Adrenal gland (tissue), 9 donors: ENCODE measurements at regions not wholly inside any gene's neighbourhood (a gene's known extent, or its start where the extent isn't known, plus 50 kb on each side); places are given as distances from the start of the nearest gene placed in this dataset.

ENCODE experiments used
- DNase-seq, 7 donors: peaks; one replicate each; pipeline ENCODE4 v3.0.0-alpha.2; 2019 to 2020
- H3K27ac ChIP-seq, 5 donors: fragments of 200-600 bp; sonication (generic) in 4 of 5; 1 replicate in 3 of 5; 2 replicates in 2 of 5; pipeline versions ENCODE4 v1.5.1 to v1.8.0; 2016 to 2020; ENCODE audit warnings: mild to moderate bottlenecking in 1 of 5
- H3K27me3 ChIP-seq: fragments of 200-600 bp; 2 replicates; pipeline ENCODE4 v1.8.0; 2021
- H3K36me3 ChIP-seq, 2 donors: fragments of 200-600 bp; replicated peaks in 1 of 2; 1 replicate in 1 of 2; 2 replicates in 1 of 2; pipeline versions ENCODE4 v1.5.1 to v1.8.0; 2018 to 2022
- H3K4me1 ChIP-seq, 2 donors: fragments of 200-600 bp; replicated peaks in 1 of 2; 1 replicate in 1 of 2; 2 replicates in 1 of 2; pipeline versions ENCODE4 v1.5.1 to v1.8.0; 2018 to 2021
- H3K4me3 ChIP-seq, 4 donors: fragments of 200-600 bp; sonication (generic) in 3 of 4; one replicate each; pipeline ENCODE4 v1.5.1; 2016 to 2018
- H3K9me3 ChIP-seq, 3 donors: fragments of 200-600 bp; sonication (generic) in 1 of 3; replicated peaks in 1 of 3; 1 replicate in 2 of 3; 2 replicates in 1 of 3; pipeline versions ENCODE4 v1.5.1 to v1.8.0; 2016 to 2021
- POLR2A ChIP-seq, 2 donors: fragments of 450-650 bp; IDR thresholded peaks; one replicate each; pipeline ENCODE4 v1.6.1; 2017; ENCODE audit warnings: antibody characterized with exemption in 2 of 2, mild to moderate bottlenecking in 2 of 2, moderate library complexity in 1 of 2
- WGBS, 4 donors: extraction: QIAGEN DNeasy Blood & Tissue Kit in 2 of 4; methylation state at CpG; one replicate each; pipeline versions ENCODE4 v1.1.5 to v1.1.7; 2013 to 2017; 5-methylcytosine and 5-hydroxymethylcytosine counted together
- intact Hi-C, 2 donors: fragments of 100-400 bp; cut with DNase I; formaldehyde crosslinking; loops; one replicate each; pipeline versions ENCODE4 v1.14.1 to v1.15.0; 2022 to 2023
- TF ChIP-seq, protein P1 (sequence below), 6 experiments: fragments of 450-650 bp in 4 of 6; fragments of 200-600 bp in 2 of 6; sonication (generic) in 1 of 6; IDR thresholded peaks; 1 replicate in 5 of 6; 2 replicates in 1 of 6; pipeline versions ENCODE4 v1.5.1 to v1.8.0; 2016 to 2021; ENCODE audit warnings: antibody characterized with exemption in 6 of 6, mild to moderate bottlenecking in 2 of 6, moderate library complexity in 1 of 6
- donor health status: healthy with polysubstance abuse.
- donor health status: Bipolar disorder and iron deficiency.
- donor health status: DM: yes; HTN: yes; CAD: no.
- donor health status: DM: no; HTN: no; CAD: no.
- donor health status: DM: no; HTN: no; CAD: no.

GRCh38 chr6:105695461-105695860, 292.6 kb upstream of the PREP start:
- DNase-seq: no peak
- no peaks in the 10 kb centered on the region for H3K36me3 ChIP-seq
- WGBS, 4 donors: 69 to 79% (median 76%) methylated on average over 3 of the region's 3 CpGs
- intact Hi-C loops: no loop called here
- no peaks in the 10 kb centered on the region for H3K27me3 ChIP-seq
- no peak overlapping the region for H3K27ac ChIP-seq
- H3K9me3 ChIP-seq: no peaks in the 10 kb centered on the region
- no peak overlapping the region for H3K4me3 ChIP-seq
- H3K4me1 ChIP-seq: no peaks in the 10 kb centered on the region
- TF ChIP-seq POLR2A (IDR thresholded peaks at IDR 0.05): no peak
- TF ChIP-seq, protein P1, sequence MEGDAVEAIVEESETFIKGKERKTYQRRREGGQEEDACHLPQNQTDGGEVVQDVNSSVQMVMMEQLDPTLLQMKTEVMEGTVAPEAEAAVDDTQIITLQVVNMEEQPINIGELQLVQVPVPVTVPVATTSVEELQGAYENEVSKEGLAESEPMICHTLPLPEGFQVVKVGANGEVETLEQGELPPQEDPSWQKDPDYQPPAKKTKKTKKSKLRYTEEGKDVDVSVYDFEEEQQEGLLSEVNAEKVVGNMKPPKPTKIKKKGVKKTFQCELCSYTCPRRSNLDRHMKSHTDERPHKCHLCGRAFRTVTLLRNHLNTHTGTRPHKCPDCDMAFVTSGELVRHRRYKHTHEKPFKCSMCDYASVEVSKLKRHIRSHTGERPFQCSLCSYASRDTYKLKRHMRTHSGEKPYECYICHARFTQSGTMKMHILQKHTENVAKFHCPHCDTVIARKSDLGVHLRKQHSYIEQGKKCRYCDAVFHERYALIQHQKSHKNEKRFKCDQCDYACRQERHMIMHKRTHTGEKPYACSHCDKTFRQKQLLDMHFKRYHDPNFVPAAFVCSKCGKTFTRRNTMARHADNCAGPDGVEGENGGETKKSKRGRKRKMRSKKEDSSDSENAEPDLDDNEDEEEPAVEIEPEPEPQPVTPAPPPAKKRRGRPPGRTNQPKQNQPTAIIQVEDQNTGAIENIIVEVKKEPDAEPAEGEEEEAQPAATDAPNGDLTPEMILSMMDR (IDR thresholded peaks at IDR 0.05): no peak

- no peaks in the 10 kb centered on the region for H3K36me3 ChIP-seq
- H3K9me3 ChIP-seq: no peaks in the 10 kb centered on the region
- 57 to 69% (median 62%) methylated on average over 4 of the region's 4 CpGs for WGBS, 4 donors
- intact Hi-C loops: no loop called here
- DNase-seq: no peak
- H3K27ac ChIP-seq: no peak overlapping the region
- no peak for TF ChIP-seq POLR2A (IDR thresholded peaks at IDR 0.05)
- TF ChIP-seq, protein P1 (IDR thresholded peaks at IDR 0.05): no peak
- no peak overlapping the region for H3K4me3 ChIP-seq
- H3K4me1 ChIP-seq: no peaks in the 10 kb centered on the region
- no peaks in the 10 kb centered on the region for H3K27me3 ChIP-seq
Measured at GRCh38 chr6:105692613-105693215, 289.8 kb upstream of the PREP start.

DNA sequence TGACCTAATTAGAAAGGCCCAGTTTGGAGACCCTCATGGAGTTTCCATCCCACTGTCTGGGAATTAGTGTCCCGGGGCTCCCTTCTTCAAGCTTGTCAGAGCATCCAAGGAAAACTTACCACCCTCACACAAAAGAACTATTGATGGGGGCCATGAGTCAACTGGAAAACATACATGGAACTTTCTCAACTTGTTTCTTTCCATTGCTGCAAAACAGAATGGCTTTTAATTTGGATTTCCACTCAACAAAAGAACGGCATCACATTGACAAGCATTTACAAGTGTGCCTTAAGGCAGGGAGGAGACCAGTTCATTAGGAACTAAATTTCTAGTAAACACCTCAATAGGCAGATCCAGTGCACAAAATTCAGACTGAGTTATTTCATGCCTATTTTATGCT, 289.1 kb upstream of the PREP start:
- Histone ChIP-seq H3K4me1 (no peaks in the 10 kb centered on the region), H3K9me3 (no peaks in the 10 kb centered on the region), H3K27me3 (no peaks in the 10 kb centered on the region), H3K36me3 (no peaks in the 10 kb centered on the region), H3K4me3 (no peak overlapping the region), H3K27ac (no peak overlapping the region)
- DNase-seq: no peak
- no peak for TF ChIP-seq POLR2A (IDR thresholded peaks at IDR 0.05)
- TF ChIP-seq, protein P1 (IDR thresholded peaks at IDR 0.05): no peak
- intact Hi-C loops: no loop called here
- 72 to 86% (median 76%) methylated on average over 2 of the region's 2 CpGs for WGBS, 4 donors

DNA sequence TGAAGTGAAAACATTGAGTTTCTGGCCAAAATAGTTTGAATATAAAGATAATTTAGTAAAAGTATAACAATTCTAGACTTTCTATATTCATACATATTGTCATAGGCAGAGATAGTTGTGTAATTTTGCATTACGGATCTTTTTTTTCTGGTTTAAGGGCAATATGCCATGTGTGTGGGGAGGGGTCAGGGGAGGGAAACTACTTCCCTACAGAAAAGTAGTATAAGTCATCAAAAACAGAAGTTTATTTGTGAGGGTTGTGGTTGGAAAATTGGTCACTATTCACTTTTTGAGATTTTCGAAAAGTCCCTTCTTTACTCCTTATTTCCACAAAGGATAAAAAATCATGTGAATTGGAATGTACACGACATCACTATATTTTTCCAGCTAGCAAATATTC, 288.2 kb upstream of the PREP start:
- peak in 3 of 7 donors; percentile 11 to 38 (median 16) for DNase-seq
- Histone ChIP-seq H3K27ac (no peak overlapping the region), H3K9me3 (no peaks in the 10 kb centered on the region), H3K27me3 (no peaks in the 10 kb centered on the region), H3K4me3 (no peak overlapping the region), H3K4me1 (no peaks in the 10 kb centered on the region), H3K36me3 (no peaks in the 10 kb centered on the region)
- intact Hi-C loops: no loop called here
- no peak for TF ChIP-seq POLR2A (IDR thresholded peaks at IDR 0.05)
- TF ChIP-seq, protein P1 (IDR thresholded peaks at IDR 0.05): no peak
- 61 to 76% (median 67%) methylated on average over 3 of the region's 3 CpGs for WGBS, 4 donors
